K562 (cell line): ENCODE measurements at regions not wholly inside any gene's neighbourhood (a gene's known extent, or its start where the extent isn't known, plus 50 kb on each side); places are given as distances from the start of the nearest gene placed in this dataset.
"Not testable (repeated sequence)": the region's sequence is repeated elsewhere in the genome, so short reads cannot be mapped to it uniquely, and the experiment has no call there.

Experiments used
- ATAC-seq: fragments of 200-7000 bp; cut with Tn5 transposase; 3 replicates; pipeline ENCODE4 v1.9.1; 2020; ENCODE audit warnings: moderate library complexity
- BruUV-seq: library from RNA; stranded (reverse); fragments of 400-500 nt; replicated peaks from 2 replicates; lab custom pipeline; 2021; lab: Mats Ljungman, UMichigan
- CTCF ChIA-PET: fragments of 300-600 bp; formaldehyde crosslinking; extraction: SDS; loops from one replicate; lab custom pipeline; 2021; ENCODE audit warnings: low intra/inter-chr PET ratio; lab: Yijun Ruan, JAX
- POLR2A ChIA-PET: fragments of 300-600, 350-650 bp; sonication (Branson Sonifier 250); formaldehyde crosslinking; extraction: SDS; loops from one replicate; lab custom pipeline; 2021; ENCODE audit warnings: antibody characterized with exemption, inconsistent platforms; lab: Yijun Ruan, JAX
- DNase-seq, 4 experiments: peaks; one replicate each; pipeline versions ENCODE4 v3.0.0 to v3.0.0-alpha.2; 2011 to 2018; ENCODE audit warnings: low spot score in 3 of 4, mixed read lengths in 3 of 4; ENCODE audit errors: extremely low read depth in 1 of 4
- FAIRE-seq: peaks from 2 replicates; lab custom pipeline; 2011; peaks lifted over from hg19 to GRCh38; lab: Jason Lieb, UNC
- H2AFZ ChIP-seq: 2 replicates; pipeline ENCODE4 v1.6.0; 2011; ENCODE audit warnings: low read depth, low read length, control low read depth, inconsistent platforms
- H3K27ac ChIP-seq: fragments of 200-600 bp; 3 replicates; pipeline ENCODE4 v1.8.0; 2011; ENCODE audit warnings: low read depth, mild to moderate bottlenecking, control low read depth, inconsistent platforms, low read length, moderate library complexity, mixed read lengths; ENCODE audit errors: extremely low read depth
- H3K27me3 ChIP-seq, 2 experiments: fragments of 300-600 bp in 1 of 2; 2 replicates in 1 of 2; 3 replicates in 1 of 2; pipeline versions ENCODE4 v1.6.0 to v1.8.0; 2011; ENCODE audit warnings: inconsistent platforms in 2 of 2, low read length in 2 of 2, mild to moderate bottlenecking in 1 of 2, mixed read lengths in 1 of 2, moderate library complexity in 1 of 2; ENCODE audit not compliant: control insufficient read depth in 2 of 2, insufficient read depth in 2 of 2
- H3K36me3 ChIP-seq: fragments of 300-600 bp; 3 replicates; pipeline ENCODE4 v1.8.0; 2011; ENCODE audit warnings: mild to moderate bottlenecking, low read length, inconsistent platforms; ENCODE audit not compliant: control insufficient read depth, insufficient read depth
- H3K4me1 ChIP-seq, 2 experiments: fragments of 200-600 bp in 1 of 2; replicated peaks in 1 of 2; 2 replicates in 1 of 2; 3 replicates in 1 of 2; pipeline versions ENCODE4 v1.5.1 to v1.8.0; 2011; ENCODE audit warnings: inconsistent platforms in 2 of 2, low read length in 2 of 2, mild to moderate bottlenecking in 1 of 2, mixed read lengths in 1 of 2, moderate library complexity in 1 of 2; ENCODE audit not compliant: control insufficient read depth in 2 of 2, insufficient read depth in 2 of 2
- H3K4me2 ChIP-seq: 2 replicates; pipeline ENCODE4 v1.6.1; 2011; ENCODE audit warnings: low read length, control low read depth, inconsistent platforms, mixed read lengths; ENCODE audit not compliant: insufficient read depth
- H3K4me3 ChIP-seq: fragments of 200-600 bp; sonication (generic), shearing (Covaris generic); 2 replicates; pipeline ENCODE4 v1.5.1; 2016; ENCODE audit warnings: control low read depth, inconsistent platforms
- H3K79me2 ChIP-seq: fragments of 200-600 bp; 3 replicates; pipeline ENCODE4 v1.8.0; 2011; ENCODE audit warnings: low read length, inconsistent platforms; ENCODE audit not compliant: control insufficient read depth, insufficient read depth
- H3K9ac ChIP-seq, 2 experiments: 2 replicates each; pipeline versions ENCODE4 v1.6.0 to v1.6.1; 2011; ENCODE audit warnings: low read depth in 2 of 2, low read length in 2 of 2, control low read depth in 1 of 2, inconsistent platforms in 1 of 2, mild to moderate bottlenecking in 1 of 2, mixed read lengths in 1 of 2; ENCODE audit not compliant: insufficient read depth in 1 of 2
- H3K9me1 ChIP-seq: one replicate; pipeline ENCODE4 v1.6.0; 2011; ENCODE audit warnings: inconsistent platforms, mild to moderate bottlenecking, low read length, moderate library complexity; ENCODE audit not compliant: control insufficient read depth, insufficient read depth
- H3K9me3 ChIP-seq: replicated peaks from 2 replicates; pipeline ENCODE4 v1.5.1; 2011; ENCODE audit warnings: low read depth, low read length, inconsistent platforms; ENCODE audit not compliant: control insufficient read depth, insufficient read depth
- H4K20me1 ChIP-seq: replicated peaks from 2 replicates; pipeline ENCODE4 v1.6.1; 2011; ENCODE audit warnings: low read length, inconsistent platforms, mixed read lengths; ENCODE audit not compliant: control insufficient read depth, insufficient read depth
- CBFA2T3 ChIP-seq: fragments of 450-650 bp; IDR thresholded peaks from 2 replicates; pipeline ENCODE4 v1.6.1; 2017
- FOXJ3 ChIP-seq: sonication (generic); formaldehyde crosslinking; IDR thresholded peaks from 2 replicates; pipeline ENCODE4 v1.4.0; 2020; ENCODE audit warnings: mild to moderate bottlenecking, missing genetic modification reagents
- MXI1 ChIP-seq: IDR thresholded peaks from 2 replicates; pipeline ENCODE4 v1.6.1; 2011; ENCODE audit warnings: low read depth, mild to moderate bottlenecking, improper control_type of control experiment, low read length
- MYBL2 ChIP-seq, 2 experiments: fragments of 450-650 bp in 1 of 2; sonication (generic) in 1 of 2; formaldehyde crosslinking in 1 of 2; IDR thresholded peaks; 2 replicates each; pipeline versions ENCODE4 v1.6.1 to v1.8.1; 2017 to 2022; ENCODE audit warnings: borderline replicate concordance in 1 of 2, inconsistent platforms in 1 of 2, low read depth in 1 of 2, mild to moderate bottlenecking in 1 of 2, missing genetic modification reagents in 1 of 2, moderate library complexity in 1 of 2
- NFE2L1 ChIP-seq: fragments of 450-650 bp; IDR thresholded peaks from 2 replicates; pipeline ENCODE4 v1.6.1; 2016; ENCODE audit warnings: missing genetic modification characterization, low read depth, mild to moderate bottlenecking, missing compliant biosample characterization, moderate library complexity, borderline replicate concordance
- RCOR1 ChIP-seq, 2 experiments: IDR thresholded peaks; 2 replicates each; pipeline ENCODE4 v1.6.1; 2012; ENCODE audit warnings: low read depth in 2 of 2, low read length in 2 of 2, borderline replicate concordance in 1 of 2, improper control_type of control experiment in 1 of 2
- TSC22D4 ChIP-seq: fragments of 450-650 bp; IDR thresholded peaks from 2 replicates; pipeline ENCODE4 v1.6.1; 2016; ENCODE audit warnings: missing genetic modification characterization, missing biosample characterization, control low read depth
- ZNF586 ChIP-seq: fragments of 450-650 bp; formaldehyde crosslinking; conservative IDR thresholded peaks from 2 replicates; pipeline ENCODE4 v1.4.0; 2020; ENCODE audit warnings: mild to moderate bottlenecking, moderate library complexity
- ZZZ3 ChIP-seq: fragments of 450-650 bp; IDR thresholded peaks from 2 replicates; pipeline ENCODE4 v1.6.1; 2016; ENCODE audit warnings: antibody characterized with exemption, mild to moderate bottlenecking, moderate library complexity
- whole genome bisulfite sequencing: fragments of 100-300 bp; shearing (Covaris generic); methylation state at CpG from one replicate; pipeline ENCODE4 v1.1.6; 2016; ENCODE audit warnings: low coverage, mixed read lengths; ENCODE audit not compliant: insufficient coverage; ENCODE audit errors: missing lambda C conversion rate; 5-methylcytosine and 5-hydroxymethylcytosine counted together
- in situ Hi-C: fragments of 300-500 bp; cut with MboI; formaldehyde crosslinking; loops from 4 replicates; pipeline ENCODE4 v1.15.0; 2018; ENCODE audit warnings: inconsistent platforms, mixed read lengths
- intact Hi-C: fragments of 100-400 bp; cut with micrococcal nuclease; formaldehyde crosslinking; loops from 2 replicates; pipeline ENCODE4 v1.14.2; 2022
- TF ChIP-seq, protein P1 (sequence below): sonication (generic); formaldehyde crosslinking; IDR thresholded peaks from 2 replicates; pipeline ENCODE4 v1.8.0; 2022; ENCODE audit warnings: missing genetic modification reagents, mild to moderate bottlenecking, borderline replicate concordance
- TF ChIP-seq, protein P2 (sequence below), 2 experiments: fragments of 450-650 bp in 1 of 2; sonication (generic) in 1 of 2; formaldehyde crosslinking; conservative IDR thresholded peaks; 2 replicates each; pipeline versions ENCODE4 v1.4.0 to v1.8.1; 2020 to 2022; ENCODE audit warnings: mild to moderate bottlenecking in 1 of 2, missing genetic modification reagents in 1 of 2

DNA sequence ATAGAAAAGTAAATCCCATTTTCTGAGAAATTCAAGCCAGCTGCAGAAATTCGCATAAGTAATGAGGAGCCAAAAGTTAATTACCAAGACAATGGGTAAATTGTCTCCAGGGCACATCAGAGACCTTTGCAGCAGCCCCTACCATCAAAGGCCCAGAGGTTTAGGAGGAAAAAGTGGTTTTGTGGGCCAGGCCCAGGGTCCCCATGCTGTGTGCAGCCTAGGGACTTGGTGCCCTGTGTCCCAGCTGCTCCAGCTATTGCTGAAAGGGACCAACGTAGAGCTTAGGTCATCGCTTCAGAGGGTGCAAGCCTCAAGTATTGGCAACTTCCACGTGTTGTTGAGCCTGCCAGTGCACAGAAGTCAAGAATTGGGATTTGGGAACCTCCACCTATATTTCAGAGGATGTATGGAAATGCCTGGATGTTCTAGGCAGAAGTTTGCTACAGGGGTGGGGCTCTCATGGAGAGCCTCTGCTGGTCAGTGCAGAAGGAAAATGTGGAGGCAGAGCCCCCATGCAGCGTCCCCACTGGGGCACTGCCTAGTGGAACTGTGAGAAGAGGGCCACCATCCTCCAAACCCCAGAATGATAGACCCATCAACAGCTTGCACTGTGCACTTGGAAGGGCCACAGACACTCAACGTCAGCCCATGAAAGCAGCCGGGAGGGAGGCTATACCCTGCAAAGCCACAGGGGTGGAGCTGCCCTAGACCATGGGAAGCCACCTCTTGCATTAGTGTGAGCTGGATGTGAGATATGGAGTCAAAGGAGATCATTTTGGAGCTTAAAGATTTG is 731.3 kb upstream of the GRAMD2B start:
- H3K9me1 ChIP-seq = not testable (repeated sequence)

DNA sequence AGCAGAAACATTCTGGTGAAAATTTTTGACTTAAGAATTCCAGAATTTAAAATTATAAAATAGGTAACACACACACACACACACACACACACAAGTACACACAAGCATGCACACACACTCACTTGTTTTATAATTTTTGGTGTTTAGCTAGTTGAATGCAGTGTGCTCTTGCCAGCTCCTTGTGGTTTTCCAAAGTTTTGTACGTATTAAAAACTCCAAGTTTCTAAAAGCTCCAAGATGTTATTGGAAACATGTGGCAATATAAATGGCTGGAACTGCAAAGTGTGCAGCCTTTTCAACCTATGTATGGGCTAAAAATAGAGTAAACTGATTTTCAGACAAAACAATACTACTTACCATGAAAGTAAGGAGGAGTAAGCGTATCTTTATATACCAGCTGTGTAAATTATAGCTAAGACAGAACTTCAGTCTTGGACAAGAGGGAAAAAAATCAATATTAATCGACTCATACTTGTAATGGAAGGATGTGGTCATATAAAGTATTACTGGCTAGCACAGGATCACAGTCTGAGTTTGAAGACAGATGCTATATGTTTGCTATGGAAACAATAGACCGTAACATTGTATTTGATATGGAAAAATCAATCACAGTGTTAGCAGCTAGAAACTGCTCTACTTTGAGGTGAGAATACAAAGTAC is 727.1 kb upstream of the GRAMD2B start:
- H4K20me1 ChIP-seq = no peaks in the 10 kb centered on the region
- H3K4me2 ChIP-seq = no peak overlapping the region
- FAIRE-seq = no peak
- intact Hi-C loops = no loop called here
- H3K9ac ChIP-seq = no peak overlapping the region
- ATAC-seq = no peak
- no peaks in the 10 kb centered on the region for H3K4me1 ChIP-seq
- 0% methylated on average over 4 of the region's 4 CpGs for WGBS
- ChIA-PET CTCF (no interaction called here), POLR2A (no interaction called here)
- TF ChIP-seq CBFA2T3 (no peak), RCOR1 (IDR thresholded peaks at IDR 0.05; ENCODE audit: borderline replicate concordance in 1 of 2, low read depth in 2 of 2, low read length in 2 of 2) (no peak), FOXJ3 (CRISPR knock-in tag) (no peak), ZZZ3 (no peak), MYBL2 (IDR thresholded peaks at IDR 0.05; ENCODE audit: low read depth) (no peak), MYBL2 (CRISPR knock-in tag; IDR thresholded peaks at IDR 0.05; ENCODE audit: borderline replicate concordance) (no peak), NFE2L1 (no peak), TSC22D4 (tag) (no peak), ZNF586 (CRISPR knock-in tag) (no peak), MXI1 (no peak)
- TF ChIP-seq, protein P1, sequence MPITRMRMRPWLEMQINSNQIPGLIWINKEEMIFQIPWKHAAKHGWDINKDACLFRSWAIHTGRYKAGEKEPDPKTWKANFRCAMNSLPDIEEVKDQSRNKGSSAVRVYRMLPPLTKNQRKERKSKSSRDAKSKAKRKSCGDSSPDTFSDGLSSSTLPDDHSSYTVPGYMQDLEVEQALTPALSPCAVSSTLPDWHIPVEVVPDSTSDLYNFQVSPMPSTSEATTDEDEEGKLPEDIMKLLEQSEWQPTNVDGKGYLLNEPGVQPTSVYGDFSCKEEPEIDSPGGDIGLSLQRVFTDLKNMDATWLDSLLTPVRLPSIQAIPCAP (CRISPR knock-in tag) = no peak
- TF ChIP-seq, protein P2, sequence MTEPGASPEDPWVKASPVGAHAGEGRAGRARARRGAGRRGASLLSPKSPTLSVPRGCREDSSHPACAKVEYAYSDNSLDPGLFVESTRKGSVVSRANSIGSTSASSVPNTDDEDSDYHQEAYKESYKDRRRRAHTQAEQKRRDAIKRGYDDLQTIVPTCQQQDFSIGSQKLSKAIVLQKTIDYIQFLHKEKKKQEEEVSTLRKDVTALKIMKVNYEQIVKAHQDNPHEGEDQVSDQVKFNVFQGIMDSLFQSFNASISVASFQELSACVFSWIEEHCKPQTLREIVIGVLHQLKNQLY (CRISPR knock-in tag; conservative IDR thresholded peaks at IDR 0.05) = no peak
- H3K27me3 ChIP-seq = no peaks in the 10 kb centered on the region
- BruUV-seq = no TSS peak
- no peaks in the 10 kb centered on the region for H3K36me3 ChIP-seq
- H3K9me1 ChIP-seq = no peaks in the 10 kb centered on the region
- no peak overlapping the region for H3K4me3 ChIP-seq
- in situ Hi-C loops = no loop called here
- H2AFZ ChIP-seq = no peak overlapping the region
- H3K9me3 ChIP-seq = 0 out of 2 replicates have a peak, but pooled peaks cover 1% of the 10 kb centered on the region
- H3K27ac ChIP-seq = no peak overlapping the region
- no peaks in the 10 kb centered on the region for H3K79me2 ChIP-seq
- no peak for DNase-seq

More for the DNA sequence above, 731.3 kb upstream of the GRAMD2B start:
- H3K9me3 ChIP-seq, H3K4me2 ChIP-seq, H3K4me3 ChIP-seq, in situ Hi-C loops, BruUV-seq, CTCF ChIA-PET, H3K27ac ChIP-seq, FAIRE-seq, DNase-seq, H3K27me3 ChIP-seq, POLR2A ChIA-PET, ATAC-seq, H4K20me1 ChIP-seq, H2AFZ ChIP-seq, H3K36me3 ChIP-seq, intact Hi-C loops, H3K4me1 ChIP-seq, H3K79me2 ChIP-seq, H3K9ac ChIP-seq: not testable (repeated sequence)
- 1% methylated on average over 7 of the region's 7 CpGs for WGBS
